ENCODE measurements at regions not wholly inside any gene's neighbourhood (a gene's known extent, or its start where the extent isn't known, plus 50 kb on each side); places are given as distances from the start of the nearest gene placed in this dataset.

GRCh38 chr7:121579639-121580038, 183.5 kb upstream of the FAM3C start:
- intact Hi-C loops (cut with DNase I), result no loop called here
- ATAC-seq (no peak), DNase-seq (no peak)
- H3K4me3 ChIP-seq, result no peak overlapping the region
- H3K36me3 ChIP-seq, result no peaks in the 10 kb centered on the region
- no peak for TF ChIP-seq CTCF (IDR thresholded peaks at IDR 0.05)
- peaks cover 4% of the 10 kb centered on the region for H3K27me3 ChIP-seq (ENCODE audit: low read depth)
- no peaks in the 10 kb centered on the region for H3K4me1 ChIP-seq
- H3K27ac ChIP-seq, result no peak overlapping the region
- H3K9me3 ChIP-seq, result no peaks in the 10 kb centered on the region

- no peaks in the 10 kb centered on the region for H3K9me3 ChIP-seq
- no peak for ATAC-seq
- no peak for DNase-seq
- no peak for TF ChIP-seq CTCF (IDR thresholded peaks at IDR 0.05)
- intact Hi-C loops (cut with DNase I), result no loop called here
- no peak overlapping the region for H3K27ac ChIP-seq
- H3K36me3 ChIP-seq, result no peaks in the 10 kb centered on the region
- H3K27me3 ChIP-seq (ENCODE audit: low read depth), result peaks cover 3% of the 10 kb centered on the region
- no peaks in the 10 kb centered on the region for H3K4me1 ChIP-seq
- H3K4me3 ChIP-seq, result no peak overlapping the region
Observed at GRCh38 chr7:121578669-121579068, 182.6 kb upstream of the FAM3C start.

GRCh38 chr7:121576148-121576917, 180.2 kb upstream of the FAM3C start:
- no peak for TF ChIP-seq CTCF (IDR thresholded peaks at IDR 0.05)
- Histone ChIP-seq H3K36me3 (no peaks in the 10 kb centered on the region), H3K27ac (no peak overlapping the region), H3K4me3 (no peak overlapping the region), H3K9me3 (no peaks in the 10 kb centered on the region), H3K27me3 (ENCODE audit: low read depth) (no peaks in the 10 kb centered on the region), H3K4me1 (no peaks in the 10 kb centered on the region)
- DNase-seq (no peak), ATAC-seq (no peak)
- intact Hi-C loops (cut with DNase I), result no loop called here

GRCh38 chr7:121575194-121575765, 179.2 kb upstream of the FAM3C start:
- Histone ChIP-seq H3K27me3 (ENCODE audit: low read depth) (no peaks in the 10 kb centered on the region), H3K27ac (no peak overlapping the region), H3K4me1 (no peaks in the 10 kb centered on the region), H3K4me3 (no peak overlapping the region), H3K36me3 (no peaks in the 10 kb centered on the region), H3K9me3 (no peaks in the 10 kb centered on the region)
- no peak for TF ChIP-seq CTCF (IDR thresholded peaks at IDR 0.05)
- ATAC-seq (no peak), DNase-seq (no peak)
- intact Hi-C loops (cut with DNase I), result no loop called here

- no peaks in the 10 kb centered on the region for H3K9me3 ChIP-seq
- no peak for TF ChIP-seq CTCF (IDR thresholded peaks at IDR 0.05)
- intact Hi-C loops (cut with DNase I), result no loop called here
- ATAC-seq, result no peak
- H3K27ac ChIP-seq, result no peak overlapping the region
- H3K4me1 ChIP-seq, result no peaks in the 10 kb centered on the region
- DNase-seq, result no peak
- no peak overlapping the region for H3K4me3 ChIP-seq
- no peaks in the 10 kb centered on the region for H3K36me3 ChIP-seq
- H3K27me3 ChIP-seq (ENCODE audit: low read depth), result no peaks in the 10 kb centered on the region
Observed at GRCh38 chr7:121574109-121574508, 178.0 kb upstream of the FAM3C start.

All from lower lobe of right lung (tissue), 2 donors.